ENCODE measurements at regions not wholly inside any gene's neighbourhood (a gene's known extent, or its start where the extent isn't known, plus 50 kb on each side); places are given as distances from the start of the nearest gene placed in this dataset.

- TF ChIP-seq TAF1 (IDR thresholded peaks at IDR 0.05; ENCODE audit: borderline replicate concordance, low read depth, low read length) (no peak), POLR2A (IDR thresholded peaks at IDR 0.05; ENCODE audit: low read depth, low read length) (no peak), POLR2AphosphoS5 (IDR thresholded peaks at IDR 0.05; ENCODE audit: low read depth, low read length) (no peak)
These were observed 255.7 kb downstream of the ENC1 start for GRCh38 chr5:74384851-74385250.
